Epithelial cell of proximal tubule (primary cell): ENCODE measurements at regions not wholly inside any gene's neighbourhood (a gene's known extent, or its start where the extent isn't known, plus 50 kb on each side); places are given as distances from the start of the nearest gene placed in this dataset.

Source experiments
- DNase-seq: peaks from one replicate; pipeline ENCODE4 v3.0.0-alpha.2; 2011; ENCODE audit warnings: low read depth
- H3K4me3 ChIP-seq: 2 replicates; pipeline ENCODE4 v1.5.1; 2011; ENCODE audit warnings: low read depth, mild to moderate bottlenecking, low read length
- CTCF ChIP-seq: conservative IDR thresholded peaks from 2 replicates; pipeline ENCODE4 v1.5.1; 2012; ENCODE audit warnings: low read depth, mild to moderate bottlenecking, low read length

GRCh38 chr13:68970532-68970931, 1137.1 kb upstream of the ATXN8OS start:
- TF ChIP-seq CTCF, result no peak
- no peak for DNase-seq
- no peak overlapping the region for H3K4me3 ChIP-seq

GRCh38 chr13:68948586-68948985, 1159.0 kb upstream of the ATXN8OS start:
- no peak for TF ChIP-seq CTCF
- no peak for DNase-seq
- H3K4me3 ChIP-seq, result no peak overlapping the region

GRCh38 chr13:68944272-68944671, 1163.4 kb upstream of the ATXN8OS start:
- TF ChIP-seq CTCF, result no peak
- H3K4me3 ChIP-seq, result no peak overlapping the region
- no peak for DNase-seq

DNA sequence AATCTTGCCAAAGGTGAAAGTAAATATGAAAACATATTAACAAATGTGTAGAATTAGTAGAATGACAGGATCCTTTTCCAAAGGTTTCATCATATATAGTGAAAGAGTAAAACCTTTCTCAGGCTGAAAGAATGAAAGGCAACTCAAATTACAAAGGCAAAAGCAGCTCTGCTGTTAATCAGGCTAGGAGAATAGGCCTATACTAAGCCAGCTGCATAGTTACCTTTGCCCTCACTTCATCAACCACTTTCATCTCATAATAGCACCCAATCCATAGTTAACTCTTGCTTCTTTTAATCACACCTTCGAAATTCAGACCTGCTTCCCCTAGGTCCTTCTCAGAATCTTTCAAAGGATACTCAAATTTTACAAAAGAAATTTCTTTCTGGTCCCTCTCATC, 1167.6 kb upstream of the ATXN8OS start:
- no peak for TF ChIP-seq CTCF
- no peak for DNase-seq
- no peak overlapping the region for H3K4me3 ChIP-seq

- H3K4me3 ChIP-seq, result no peak overlapping the region
- TF ChIP-seq CTCF, result no peak
- no peak for DNase-seq
Measured at GRCh38 chr13:68938639-68939038, 1169.0 kb upstream of the ATXN8OS start.

- no peak overlapping the region for H3K4me3 ChIP-seq
- no peak for DNase-seq
- no peak for TF ChIP-seq CTCF
Measured at GRCh38 chr13:68929075-68929745, 1178.4 kb upstream of the ATXN8OS start.

DNA sequence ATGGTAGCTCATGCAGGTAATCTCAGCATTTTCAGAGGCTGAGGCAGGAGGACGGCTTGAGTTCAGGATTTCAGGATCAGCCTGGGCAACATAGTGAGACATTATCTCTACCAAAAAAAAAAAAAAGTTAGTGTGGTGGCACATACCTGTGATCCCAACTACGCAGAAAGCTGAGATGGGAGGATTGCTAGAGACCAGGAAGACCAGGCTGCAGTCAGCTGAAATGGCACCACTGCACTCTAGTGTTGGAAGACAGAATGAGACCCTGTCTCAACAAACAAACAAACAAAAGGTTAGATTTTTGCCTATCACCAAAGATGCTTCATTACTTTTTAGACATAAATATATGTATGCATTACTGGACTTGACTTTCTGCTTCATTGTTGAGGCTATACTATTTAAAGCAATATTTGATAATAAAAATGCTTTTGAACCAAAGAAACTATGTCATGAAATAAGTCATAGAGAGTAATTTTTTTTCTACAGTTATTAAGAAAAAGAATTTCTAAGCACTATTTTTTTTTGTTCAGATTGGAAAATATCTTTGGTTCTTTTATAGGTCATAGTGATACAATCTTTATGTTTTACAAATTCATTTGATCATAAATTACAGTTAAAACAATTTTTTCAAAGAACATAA, 1180.1 kb upstream of the ATXN8OS start:
- DNase-seq, result no peak
- no peak overlapping the region for H3K4me3 ChIP-seq
- TF ChIP-seq CTCF, result peak; percentile 72
